ENCODE measurements at regions not wholly inside any gene's neighbourhood (a gene's known extent, or its start where the extent isn't known, plus 50 kb on each side); places are given as distances from the start of the nearest gene placed in this dataset.

DNA sequence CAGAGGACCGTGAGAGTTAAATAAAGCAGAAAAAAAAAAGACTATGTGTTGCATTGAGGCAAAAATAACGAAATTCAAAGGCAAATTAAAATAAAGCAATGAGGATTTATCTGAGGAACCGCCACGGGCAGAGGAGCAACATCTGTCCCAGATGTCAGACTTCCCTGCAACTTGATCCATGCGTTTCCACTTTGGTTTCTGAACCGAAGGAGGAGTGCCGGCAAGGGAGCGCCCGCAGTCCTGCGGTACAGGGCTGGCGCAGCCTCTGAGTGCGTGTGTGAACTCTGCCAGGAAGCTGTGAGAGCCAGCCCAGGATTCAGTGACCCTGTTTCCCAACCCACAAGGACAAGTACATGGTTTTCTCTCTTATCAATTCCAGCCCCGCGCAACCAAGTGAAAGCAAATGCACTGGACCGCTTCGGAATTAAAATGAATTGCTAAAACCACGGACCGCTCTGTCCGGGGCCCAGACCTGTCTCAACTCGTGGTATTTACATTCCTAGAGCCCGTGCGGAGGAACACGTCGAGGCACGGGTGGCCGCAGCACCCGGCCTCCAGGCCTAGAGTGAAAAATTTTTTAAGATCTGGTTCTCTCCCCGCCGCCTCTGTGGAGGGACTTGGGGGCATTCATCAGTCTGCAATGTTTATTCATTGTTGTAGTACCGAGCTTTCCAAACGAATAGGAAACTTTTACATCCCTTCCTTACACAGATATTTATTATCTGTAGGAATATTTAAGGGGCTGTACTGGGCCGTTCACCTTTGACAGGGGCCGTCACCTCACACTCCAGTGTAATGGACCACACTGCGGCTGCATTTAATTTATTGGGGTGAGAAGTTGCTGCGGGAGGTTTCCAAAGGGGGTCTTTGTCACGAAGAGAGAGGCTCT is 291.5 kb upstream of the NFE2L3 start:
- peak overlapping the region; percentile 21 for H3K4me3 ChIP-seq (ENCODE audit: low read depth, low read length)
- DNase-seq (ENCODE audit: low read depth): peak; percentile 44

GRCh38 chr7:25861164-25861496 is 290.9 kb upstream of the NFE2L3 start:
- TF ChIP-seq CTCF (conservative IDR thresholded peaks at IDR 0.05; ENCODE audit: low read depth, low read length): no peak
- no peak overlapping the region for H3K4me3 ChIP-seq (ENCODE audit: low read depth, low read length)
- DNase-seq (ENCODE audit: low read depth): no peak

More for the DNA sequence above, 291.5 kb upstream of the NFE2L3 start:
- TF ChIP-seq CTCF (conservative IDR thresholded peaks at IDR 0.05; ENCODE audit: low read depth, low read length): no peak

DNA sequence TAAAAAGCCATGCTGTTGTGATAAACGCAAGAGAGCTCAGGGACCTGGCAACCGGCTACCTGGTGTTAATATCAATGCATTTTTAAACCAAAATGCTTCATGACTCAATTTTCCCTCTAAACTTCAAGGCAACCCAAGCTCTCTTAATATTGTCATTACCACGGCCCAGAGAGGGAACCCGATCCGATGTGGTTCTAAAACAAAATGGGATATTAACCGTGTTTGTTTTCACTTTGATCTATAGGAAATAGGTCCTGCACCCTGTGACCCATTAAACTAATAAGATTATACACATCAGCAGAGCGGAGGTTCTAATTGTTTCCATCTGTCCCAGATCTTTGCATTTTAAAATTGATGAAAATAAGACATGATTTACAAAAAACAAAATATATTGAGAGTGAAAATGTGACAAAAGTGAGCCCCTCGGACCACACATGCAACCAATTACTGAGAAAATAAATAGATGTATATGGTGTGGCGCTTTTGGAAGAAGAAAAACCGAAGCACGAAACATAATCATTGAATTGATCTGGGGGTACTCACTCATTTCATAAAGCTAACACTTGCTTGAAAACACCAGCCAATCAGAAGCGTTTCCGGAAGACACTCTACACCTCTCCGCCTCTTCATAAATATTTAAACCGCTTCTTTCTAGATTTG is 290.3 kb upstream of the NFE2L3 start:
- no peak for DNase-seq (ENCODE audit: low read depth)
- TF ChIP-seq CTCF (conservative IDR thresholded peaks at IDR 0.05; ENCODE audit: low read depth, low read length): no peak
- H3K4me3 ChIP-seq (ENCODE audit: low read depth, low read length): peak overlapping the region; percentile 32

- DNase-seq (ENCODE audit: low read depth): peak; percentile 100
Measured at GRCh38 chr7:25862261-25863004, 289.6 kb upstream of the NFE2L3 start.

DNA sequence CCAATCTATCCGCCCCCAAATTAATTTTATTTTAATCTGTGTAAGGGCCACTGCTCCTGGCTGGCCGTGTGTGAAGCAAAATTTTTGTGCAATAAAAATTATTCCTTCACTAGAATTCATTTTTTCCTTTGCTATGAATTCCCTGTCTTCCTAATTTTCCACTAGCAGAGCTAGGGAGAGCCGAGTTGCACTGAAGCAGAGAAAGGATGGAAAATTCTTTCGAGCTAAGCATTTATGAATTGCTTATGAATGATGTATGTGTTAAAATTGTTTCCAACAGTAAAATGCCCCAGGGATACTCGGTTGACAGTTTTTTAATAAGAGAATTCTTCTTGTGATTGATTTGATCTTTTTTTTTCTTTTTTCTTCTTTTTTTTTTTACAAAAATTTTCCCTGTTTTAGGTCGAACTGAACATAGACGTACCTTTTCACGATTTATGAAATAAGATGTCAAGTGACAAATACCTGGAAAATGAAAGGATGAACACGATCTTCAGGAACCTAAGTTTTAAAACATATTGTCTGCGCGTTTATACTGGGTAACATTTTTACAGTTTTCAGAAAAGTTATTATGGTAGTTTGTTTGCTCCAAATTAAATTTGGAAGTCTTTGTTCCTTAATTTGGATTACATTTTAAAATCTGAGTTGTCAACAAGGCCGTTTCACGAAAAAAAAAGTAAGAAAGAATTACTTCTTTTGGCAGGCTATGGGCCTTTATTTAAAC is 288.8 kb upstream of the NFE2L3 start:
- DNase-seq (ENCODE audit: low read depth): no peak
- no peak overlapping the region for H3K4me3 ChIP-seq (ENCODE audit: low read depth, low read length)
- TF ChIP-seq CTCF (conservative IDR thresholded peaks at IDR 0.05; ENCODE audit: low read depth, low read length): no peak

More at GRCh38 chr7:25862261-25863004, 289.6 kb upstream of the NFE2L3 start:
- H3K4me3 ChIP-seq (ENCODE audit: low read depth, low read length): peak overlapping the region; percentile 8
- no peak for TF ChIP-seq CTCF (conservative IDR thresholded peaks at IDR 0.05; ENCODE audit: low read depth, low read length)

GRCh38 chr7:25863729-25864110 is 288.3 kb upstream of the NFE2L3 start:
- H3K4me3 ChIP-seq (ENCODE audit: low read depth, low read length): no peak overlapping the region
- DNase-seq (ENCODE audit: low read depth): no peak
- TF ChIP-seq CTCF (conservative IDR thresholded peaks at IDR 0.05; ENCODE audit: low read depth, low read length): no peak

Data from choroid plexus epithelial cell (primary cell).